Endothelial cell of umbilical vein (primary cell): ENCODE measurements at regions not wholly inside any gene's neighbourhood (a gene's known extent, or its start where the extent isn't known, plus 50 kb on each side); places are given as distances from the start of the nearest gene placed in this dataset.

Source experiments
- POLR2A ChIP-seq: IDR thresholded peaks from 2 replicates; pipeline ENCODE4 v1.6.1; 2012; ENCODE audit warnings: low read depth, mild to moderate bottlenecking, control low read depth, low read length
- POLR2AphosphoS5 ChIP-seq: IDR thresholded peaks from 2 replicates; pipeline ENCODE4 v1.6.1; 2012; ENCODE audit warnings: low read depth, mild to moderate bottlenecking, control low read depth, low read length, moderate library complexity; ENCODE audit not compliant: insufficient read depth
- TF ChIP-seq, protein P1 (sequence below), 2 donors: IDR thresholded peaks; 1 replicate in 1 of 2; 2 replicates in 1 of 2; pipeline ENCODE4 v1.5.1; 2011; ENCODE audit warnings: low read length in 2 of 2, mild to moderate bottlenecking in 2 of 2, moderate library complexity in 2 of 2, control low read depth in 1 of 2, inconsistent platforms in 1 of 2, low read depth in 1 of 2; ENCODE audit not compliant: insufficient read depth in 1 of 2; ENCODE audit errors: extremely low read depth in 1 of 2

- TF ChIP-seq, protein P1, sequence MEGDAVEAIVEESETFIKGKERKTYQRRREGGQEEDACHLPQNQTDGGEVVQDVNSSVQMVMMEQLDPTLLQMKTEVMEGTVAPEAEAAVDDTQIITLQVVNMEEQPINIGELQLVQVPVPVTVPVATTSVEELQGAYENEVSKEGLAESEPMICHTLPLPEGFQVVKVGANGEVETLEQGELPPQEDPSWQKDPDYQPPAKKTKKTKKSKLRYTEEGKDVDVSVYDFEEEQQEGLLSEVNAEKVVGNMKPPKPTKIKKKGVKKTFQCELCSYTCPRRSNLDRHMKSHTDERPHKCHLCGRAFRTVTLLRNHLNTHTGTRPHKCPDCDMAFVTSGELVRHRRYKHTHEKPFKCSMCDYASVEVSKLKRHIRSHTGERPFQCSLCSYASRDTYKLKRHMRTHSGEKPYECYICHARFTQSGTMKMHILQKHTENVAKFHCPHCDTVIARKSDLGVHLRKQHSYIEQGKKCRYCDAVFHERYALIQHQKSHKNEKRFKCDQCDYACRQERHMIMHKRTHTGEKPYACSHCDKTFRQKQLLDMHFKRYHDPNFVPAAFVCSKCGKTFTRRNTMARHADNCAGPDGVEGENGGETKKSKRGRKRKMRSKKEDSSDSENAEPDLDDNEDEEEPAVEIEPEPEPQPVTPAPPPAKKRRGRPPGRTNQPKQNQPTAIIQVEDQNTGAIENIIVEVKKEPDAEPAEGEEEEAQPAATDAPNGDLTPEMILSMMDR (IDR thresholded peaks at IDR 0.05; ENCODE audit: extremely low read depth in 1 of 2, insufficient read depth in 1 of 2, low read depth in 1 of 2, low read length in 2 of 2): no peak
- TF ChIP-seq POLR2AphosphoS5 (no peak), POLR2A (no peak)
Observed at GRCh38 chr6:76835293-76835692, 628.0 kb downstream of the HTR1B start.
